GM12872 (cell line): ENCODE measurements at regions not wholly inside any gene's neighbourhood (a gene's known extent, or its start where the extent isn't known, plus 50 kb on each side); places are given as distances from the start of the nearest gene placed in this dataset.

Experiments
- TF ChIP-seq, protein P1 (sequence below): IDR thresholded peaks from 3 replicates; pipeline ENCODE4 v1.5.1; 2011; ENCODE audit warnings: low read depth, mild to moderate bottlenecking, low read length, moderate library complexity; ENCODE audit not compliant: insufficient read depth

DNA sequence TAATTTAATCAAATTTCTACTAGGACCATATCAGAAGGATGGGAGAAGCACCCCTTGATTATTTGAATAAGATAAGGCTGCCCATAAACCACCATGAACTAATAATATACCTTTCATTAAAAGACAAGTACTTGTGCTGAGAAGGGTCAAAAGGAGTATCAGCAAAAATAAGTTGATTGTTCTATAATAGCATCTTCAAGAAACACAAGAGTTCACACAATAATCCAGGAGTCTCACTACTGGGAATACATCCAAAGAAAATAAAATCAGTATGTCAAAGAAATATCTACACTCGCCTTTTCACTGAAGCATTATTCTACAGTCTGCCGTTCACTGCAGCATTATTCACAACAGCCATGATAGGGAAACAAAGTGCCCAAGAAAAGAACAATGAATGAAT, 1310.1 kb upstream of the PCDH9 start:
- TF ChIP-seq, protein P1, sequence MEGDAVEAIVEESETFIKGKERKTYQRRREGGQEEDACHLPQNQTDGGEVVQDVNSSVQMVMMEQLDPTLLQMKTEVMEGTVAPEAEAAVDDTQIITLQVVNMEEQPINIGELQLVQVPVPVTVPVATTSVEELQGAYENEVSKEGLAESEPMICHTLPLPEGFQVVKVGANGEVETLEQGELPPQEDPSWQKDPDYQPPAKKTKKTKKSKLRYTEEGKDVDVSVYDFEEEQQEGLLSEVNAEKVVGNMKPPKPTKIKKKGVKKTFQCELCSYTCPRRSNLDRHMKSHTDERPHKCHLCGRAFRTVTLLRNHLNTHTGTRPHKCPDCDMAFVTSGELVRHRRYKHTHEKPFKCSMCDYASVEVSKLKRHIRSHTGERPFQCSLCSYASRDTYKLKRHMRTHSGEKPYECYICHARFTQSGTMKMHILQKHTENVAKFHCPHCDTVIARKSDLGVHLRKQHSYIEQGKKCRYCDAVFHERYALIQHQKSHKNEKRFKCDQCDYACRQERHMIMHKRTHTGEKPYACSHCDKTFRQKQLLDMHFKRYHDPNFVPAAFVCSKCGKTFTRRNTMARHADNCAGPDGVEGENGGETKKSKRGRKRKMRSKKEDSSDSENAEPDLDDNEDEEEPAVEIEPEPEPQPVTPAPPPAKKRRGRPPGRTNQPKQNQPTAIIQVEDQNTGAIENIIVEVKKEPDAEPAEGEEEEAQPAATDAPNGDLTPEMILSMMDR = no peak

DNA sequence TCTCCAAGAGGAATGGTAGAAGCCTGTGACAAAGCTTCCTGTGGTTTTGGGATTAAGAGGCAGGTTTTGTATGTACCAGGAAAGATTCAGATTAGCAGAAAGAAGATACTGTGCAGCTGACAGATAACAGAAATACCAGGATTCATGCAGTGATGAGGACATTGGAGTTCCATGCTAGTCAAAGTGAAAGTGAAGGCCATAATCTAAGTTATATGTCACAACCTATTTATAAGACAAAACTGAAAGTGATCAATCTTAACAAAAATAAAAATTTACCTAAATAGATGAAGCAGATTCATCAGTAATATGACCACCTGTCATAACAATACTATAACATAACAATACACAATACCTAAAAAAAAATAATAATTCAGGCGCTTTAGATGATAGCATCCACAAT, 1305.2 kb upstream of the PCDH9 start:
- TF ChIP-seq, protein P1 = no peak

DNA sequence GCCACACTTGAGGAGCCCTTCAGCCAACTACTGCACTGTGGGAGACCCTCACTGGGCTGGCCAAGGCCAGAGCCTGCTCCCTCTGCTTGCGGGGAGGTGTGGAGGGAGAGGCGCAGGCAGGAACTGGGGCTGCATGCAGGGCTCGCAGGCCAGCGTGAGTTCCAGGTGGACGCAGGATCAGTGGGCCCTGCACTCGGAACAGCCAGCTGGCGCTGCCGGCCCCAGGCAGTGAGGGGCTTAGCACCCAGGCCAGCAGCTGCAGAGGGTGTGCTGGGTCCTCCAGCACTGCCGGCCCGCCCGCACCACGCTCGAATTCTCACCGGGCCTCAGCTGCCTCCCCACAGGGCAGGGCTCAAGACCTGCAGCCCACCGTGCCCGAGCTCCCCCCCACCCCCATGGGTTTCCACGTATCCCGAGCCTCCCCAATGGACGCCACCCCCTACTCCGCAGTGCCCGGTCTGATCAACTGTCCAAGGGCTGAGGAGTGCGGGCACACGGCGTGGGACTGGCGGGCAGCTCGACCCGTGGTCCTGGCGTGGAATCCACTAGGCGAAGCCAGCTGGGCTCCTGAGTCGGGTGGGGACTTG, 1293.8 kb upstream of the PCDH9 start:
- TF ChIP-seq, protein P1 = no peak

DNA sequence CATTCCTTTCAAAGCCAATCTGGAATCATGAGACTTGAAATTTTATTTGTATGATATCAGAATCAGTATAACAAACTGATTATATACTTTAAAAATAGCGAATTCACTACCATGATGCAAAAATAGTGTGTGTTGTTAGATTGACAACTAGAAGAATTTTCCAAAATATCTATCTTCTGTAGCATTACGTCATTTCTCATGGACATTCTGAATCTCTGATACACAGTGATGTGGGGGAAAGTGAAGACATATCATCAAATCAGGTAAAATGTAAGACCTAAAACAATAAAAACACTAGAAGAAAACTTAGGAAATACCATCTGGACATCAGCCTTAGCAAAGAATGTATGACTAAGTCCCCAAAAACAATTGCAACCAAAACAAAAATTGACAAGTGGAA, 1292.0 kb upstream of the PCDH9 start:
- TF ChIP-seq, protein P1 = no peak

DNA sequence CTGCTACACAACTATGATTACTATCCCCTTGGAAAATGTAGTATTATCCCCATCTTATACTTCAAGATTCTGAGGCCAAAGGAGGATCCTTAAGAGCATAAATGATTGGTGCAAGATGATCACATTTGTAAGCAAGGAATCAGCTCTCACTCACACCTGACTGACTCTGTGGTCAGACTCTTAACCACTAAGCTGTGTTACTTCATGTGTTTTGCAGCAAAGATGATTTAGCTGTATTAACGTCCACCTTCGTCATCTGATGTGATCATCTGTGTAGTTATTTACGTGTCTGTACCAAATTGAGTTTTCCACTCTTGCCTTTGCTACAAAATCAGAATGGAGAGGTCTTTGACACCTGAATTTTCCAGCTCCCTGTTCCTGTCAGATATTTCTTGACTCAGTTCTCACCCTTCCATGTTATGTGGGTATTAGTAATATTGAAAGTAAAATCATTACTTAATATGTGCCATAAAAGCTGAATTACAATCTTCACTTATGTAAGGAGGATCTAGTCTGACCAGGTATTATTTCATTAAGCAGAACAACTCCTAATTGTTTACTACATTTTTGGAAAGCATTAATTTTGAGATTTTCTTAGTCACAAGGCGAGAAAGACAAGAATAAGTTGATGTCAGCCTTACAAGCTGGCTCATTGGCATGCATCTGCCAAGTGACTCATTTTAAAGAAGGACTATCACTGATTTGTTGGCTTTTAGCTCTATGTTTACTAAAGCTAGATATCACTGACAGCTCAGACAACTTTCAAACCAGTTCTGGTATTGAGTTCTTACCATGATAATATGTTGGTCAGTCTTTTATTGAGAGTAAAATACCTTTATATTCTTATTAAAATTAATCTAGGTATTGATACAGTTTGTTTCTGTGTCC, 1279.8 kb upstream of the PCDH9 start:
- TF ChIP-seq, protein P1 = no peak

DNA sequence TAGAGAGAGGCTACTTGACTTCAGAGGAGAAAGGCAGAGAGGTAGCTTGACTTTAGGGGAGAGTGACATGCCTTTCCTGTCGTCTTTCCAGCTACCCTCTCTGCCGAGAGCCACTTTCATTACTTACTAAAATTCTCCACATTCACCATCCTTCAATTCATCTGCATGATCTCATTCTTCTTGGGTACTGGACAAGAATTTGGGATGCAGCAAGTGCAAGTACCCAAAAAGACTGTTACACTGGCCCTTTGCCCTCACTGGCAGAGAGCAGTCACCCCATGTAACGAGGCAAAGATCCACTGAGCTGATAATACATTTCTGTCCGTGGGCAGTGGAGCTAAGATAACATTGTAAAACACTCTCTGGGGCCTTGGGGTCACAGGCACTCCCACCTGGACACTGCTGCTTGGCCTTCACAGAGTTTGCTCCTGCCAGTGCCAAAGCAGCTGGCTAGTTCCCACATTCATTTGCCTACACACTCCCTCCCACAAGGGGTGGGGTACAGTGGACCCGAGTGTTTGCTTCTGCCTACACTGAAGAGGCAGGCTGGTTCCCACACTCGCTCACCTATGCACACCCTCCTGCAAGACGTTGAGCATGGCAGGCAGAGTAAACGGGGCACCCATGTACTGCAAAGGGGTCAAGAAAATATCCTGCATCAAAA, 1276.9 kb upstream of the PCDH9 start:
- TF ChIP-seq, protein P1 = no peak

DNA sequence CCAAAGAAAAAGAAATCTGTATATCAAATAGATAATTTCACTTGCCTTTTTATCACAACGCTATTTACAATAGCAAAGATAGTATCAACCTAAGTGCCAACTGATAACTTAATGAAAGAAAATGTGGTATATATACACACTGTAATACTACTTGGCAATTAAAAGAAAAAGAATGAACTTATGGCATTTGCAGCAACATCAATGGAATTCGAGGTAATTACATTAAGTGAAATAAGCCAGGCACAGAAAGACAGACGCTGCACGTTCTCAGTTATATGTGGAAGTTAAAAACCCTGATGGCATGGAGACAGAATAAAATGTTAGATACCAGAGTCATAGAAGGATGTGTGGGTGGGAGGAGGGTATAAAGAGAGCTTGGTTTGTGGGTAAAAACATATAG, 1260.5 kb upstream of the PCDH9 start:
- TF ChIP-seq, protein P1 = no peak
